Tibial nerve (tissue), 4 donors: ENCODE measurements at regions not wholly inside any gene's neighbourhood (a gene's known extent, or its start where the extent isn't known, plus 50 kb on each side); places are given as distances from the start of the nearest gene placed in this dataset.

Experiments
- DNase-seq, 2 donors: peaks; one replicate each; pipeline ENCODE4 v3.0.0-alpha.2; 2019; ENCODE audit warnings: low spot score in 2 of 2
- H3K27ac ChIP-seq, 4 donors: fragments of 200-600 bp; sonication (generic) in 3 of 4; one replicate each; pipeline ENCODE4 v1.5.1; 2017 to 2019; ENCODE audit warnings: mild to moderate bottlenecking in 1 of 4
- H3K27me3 ChIP-seq, 2 donors: fragments of 200-600 bp; sonication (generic) in 1 of 2; one replicate each; pipeline versions ENCODE4 v1.5.1 to v1.6.0; 2017 to 2019
- H3K36me3 ChIP-seq, 3 donors: fragments of 200-600 bp; sonication (generic); one replicate each; pipeline ENCODE4 v1.5.1; 2018 to 2019
- H3K4me1 ChIP-seq, 4 donors: fragments of 200-600 bp; sonication (generic) in 3 of 4; one replicate each; pipeline ENCODE4 v1.5.1; 2017 to 2019
- H3K4me3 ChIP-seq, 4 donors: fragments of 200-600 bp; sonication (generic) in 3 of 4; one replicate each; pipeline ENCODE4 v1.5.1; 2017 to 2019; ENCODE audit warnings: mild to moderate bottlenecking in 1 of 4, moderate library complexity in 1 of 4
- H3K9me3 ChIP-seq, 4 donors: fragments of 200-600 bp; sonication (generic) in 3 of 4; one replicate each; pipeline ENCODE4 v1.5.1; 2017 to 2019
- CTCF ChIP-seq, 5 experiments: fragments of 200-600 bp in 3 of 5; fragments of 450-650 bp in 2 of 5; sonication (generic) in 3 of 5; IDR thresholded peaks; one replicate each; pipeline ENCODE4 v1.5.1; 2016 to 2019; ENCODE audit warnings: antibody characterized with exemption in 5 of 5, mild to moderate bottlenecking in 3 of 5, moderate library complexity in 2 of 5
- EP300 ChIP-seq, 2 donors: sonication (generic); formaldehyde crosslinking; IDR thresholded peaks; one replicate each; pipeline ENCODE4 v1.6.1; 2017; ENCODE audit warnings: antibody characterized with exemption in 2 of 2, mild to moderate bottlenecking in 1 of 2
- POLR2A ChIP-seq, 2 donors: fragments of 450-650 bp; IDR thresholded peaks; one replicate each; pipeline ENCODE4 v1.6.1; 2017; ENCODE audit warnings: antibody characterized with exemption in 2 of 2, mild to moderate bottlenecking in 2 of 2, moderate library complexity in 2 of 2
- WGBS, 2 donors: methylation state at CpG; one replicate each; pipeline ENCODE4 v1.1.5; 2018; 5-methylcytosine and 5-hydroxymethylcytosine counted together

GRCh38 chr12:88698471-88698870 is 118.2 kb upstream of the KITLG start:
- H3K27ac ChIP-seq: no peak overlapping the region
- H3K36me3 ChIP-seq: no peaks in the 10 kb centered on the region
- WGBS, 2 donors: 58 to 71% methylated on average over 3 of the region's 3 CpGs
- H3K27me3 ChIP-seq: no peaks in the 10 kb centered on the region
- no peaks in the 10 kb centered on the region for H3K4me1 ChIP-seq
- TF ChIP-seq POLR2A (IDR thresholded peaks at IDR 0.05): no peak
- no peak for TF ChIP-seq EP300 (IDR thresholded peaks at IDR 0.05)
- no peak for TF ChIP-seq CTCF (IDR thresholded peaks at IDR 0.05)
- H3K9me3 ChIP-seq: peaks cover 0 to 10% (median 0%) of the 10 kb centered on the region in 4 donors
- DNase-seq: no peak
- no peak overlapping the region for H3K4me3 ChIP-seq

GRCh38 chr12:88693837-88694445 is 113.7 kb upstream of the KITLG start:
- DNase-seq: no peak
- WGBS, 2 donors: 89 to 93% methylated on average over 1 of the region's 1 CpG
- Histone ChIP-seq H3K27me3 (no peaks in the 10 kb centered on the region), H3K4me3 (no peak overlapping the region), H3K4me1 (no peaks in the 10 kb centered on the region), H3K36me3 (no peaks in the 10 kb centered on the region), H3K27ac (no peak overlapping the region), H3K9me3 (peaks cover 0 to 17% (median 0%) of the 10 kb centered on the region in 4 donors)
- TF ChIP-seq POLR2A (IDR thresholded peaks at IDR 0.05): no peak
- no peak for TF ChIP-seq CTCF (IDR thresholded peaks at IDR 0.05)
- TF ChIP-seq EP300 (IDR thresholded peaks at IDR 0.05): no peak

- TF ChIP-seq EP300 (IDR thresholded peaks at IDR 0.05): no peak
- TF ChIP-seq CTCF (IDR thresholded peaks at IDR 0.05): no peak
- TF ChIP-seq POLR2A (IDR thresholded peaks at IDR 0.05): no peak
- H3K36me3 ChIP-seq: no peaks in the 10 kb centered on the region
- peaks cover 0 to 22% (median 0%) of the 10 kb centered on the region in 4 donors for H3K9me3 ChIP-seq
- H3K27me3 ChIP-seq: no peaks in the 10 kb centered on the region
- no peak overlapping the region for H3K27ac ChIP-seq
- no peak overlapping the region for H3K4me3 ChIP-seq
- H3K4me1 ChIP-seq: no peaks in the 10 kb centered on the region
- DNase-seq: no peak
Measured at GRCh38 chr12:88691811-88692210, 111.5 kb upstream of the KITLG start.

- Histone ChIP-seq H3K4me3 (no peak overlapping the region), H3K36me3 (no peaks in the 10 kb centered on the region), H3K27me3 (no peaks in the 10 kb centered on the region), H3K9me3 (peaks cover 0 to 9% (median 0%) of the 10 kb centered on the region in 4 donors), H3K27ac (no peak overlapping the region), H3K4me1 (no peaks in the 10 kb centered on the region)
- no peak for DNase-seq
- TF ChIP-seq POLR2A (IDR thresholded peaks at IDR 0.05): no peak
- TF ChIP-seq EP300 (IDR thresholded peaks at IDR 0.05): no peak
- no peak for TF ChIP-seq CTCF (IDR thresholded peaks at IDR 0.05)
- WGBS, 2 donors: 92 to 94% methylated on average over 2 of the region's 2 CpGs
Measured at GRCh38 chr12:88684610-88685009, 104.3 kb upstream of the KITLG start.

GRCh38 chr12:88684170-88684569 is 103.9 kb upstream of the KITLG start:
- Histone ChIP-seq H3K27me3 (no peaks in the 10 kb centered on the region), H3K4me3 (no peak overlapping the region), H3K4me1 (no peaks in the 10 kb centered on the region), H3K27ac (no peak overlapping the region), H3K9me3 (peaks cover 0 to 9% (median 0%) of the 10 kb centered on the region in 4 donors), H3K36me3 (no peaks in the 10 kb centered on the region)
- no peak for DNase-seq
- WGBS, 2 donors: 91 to 93% methylated on average over 2 of the region's 2 CpGs
- no peak for TF ChIP-seq EP300 (IDR thresholded peaks at IDR 0.05)
- TF ChIP-seq POLR2A (IDR thresholded peaks at IDR 0.05): no peak
- TF ChIP-seq CTCF (IDR thresholded peaks at IDR 0.05): no peak
